ENCODE measurements at regions not wholly inside any gene's neighbourhood (a gene's known extent, or its start where the extent isn't known, plus 50 kb on each side); places are given as distances from the start of the nearest gene placed in this dataset.

DNA sequence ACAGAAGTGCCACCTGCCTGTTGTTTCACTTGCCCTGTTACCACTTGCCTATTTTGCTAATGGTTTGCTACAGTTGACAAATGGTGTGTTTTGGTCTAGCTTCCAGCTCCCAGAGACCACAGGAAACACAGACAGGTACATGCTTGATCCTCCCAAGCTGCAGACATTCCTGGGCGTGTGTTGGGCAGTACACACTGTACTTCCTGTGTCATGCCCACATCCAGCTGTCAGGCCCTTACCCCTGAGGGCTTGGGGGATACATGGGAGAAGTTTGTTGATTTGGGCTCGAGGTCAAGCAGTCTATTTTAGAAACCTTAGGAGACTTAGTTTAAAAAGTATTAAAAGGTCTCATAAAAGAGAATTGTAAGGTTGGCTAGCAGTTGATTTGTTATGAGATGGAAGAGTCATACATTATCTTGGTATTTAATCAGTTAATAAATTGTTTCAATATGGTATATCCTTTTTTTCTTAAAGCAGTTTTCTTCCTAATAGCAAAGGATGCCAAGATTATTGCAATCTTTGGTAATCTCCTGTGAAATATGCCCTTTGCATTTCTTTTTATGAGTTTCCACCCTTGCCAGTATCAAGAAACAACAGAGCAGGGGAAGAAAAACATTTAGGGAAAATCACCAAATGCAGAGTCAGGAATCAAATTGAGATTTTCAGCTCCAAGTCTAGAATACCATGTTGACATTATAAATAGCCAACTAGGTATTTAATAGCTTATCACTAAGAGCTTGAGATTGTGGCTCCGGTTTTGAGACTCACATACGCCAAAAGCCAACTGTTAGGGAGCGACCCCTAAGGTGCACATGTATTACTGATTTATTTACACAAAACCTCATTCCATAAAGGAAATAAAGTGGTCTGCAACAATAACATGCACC is 52.3 kb upstream of the CD180 start:
- Mint-ChIP-seq H3K36me3 (ENCODE audit: low read depth) (no peaks in the 10 kb centered on the region), H3K4me3 (no peak overlapping the region), H3K4me1 (peaks cover 4% of the 10 kb centered on the region), H3K27ac (peak overlapping the region; percentile 21), H3K27me3 (no peaks in the 10 kb centered on the region)
- no peak for DNase-seq
- ATAC-seq = no peak
- H3K9me3 ChIP-seq (ENCODE audit: control insufficient read depth, low read length, poor library complexity, severe bottlenecking) = no peaks in the 10 kb centered on the region

DNA sequence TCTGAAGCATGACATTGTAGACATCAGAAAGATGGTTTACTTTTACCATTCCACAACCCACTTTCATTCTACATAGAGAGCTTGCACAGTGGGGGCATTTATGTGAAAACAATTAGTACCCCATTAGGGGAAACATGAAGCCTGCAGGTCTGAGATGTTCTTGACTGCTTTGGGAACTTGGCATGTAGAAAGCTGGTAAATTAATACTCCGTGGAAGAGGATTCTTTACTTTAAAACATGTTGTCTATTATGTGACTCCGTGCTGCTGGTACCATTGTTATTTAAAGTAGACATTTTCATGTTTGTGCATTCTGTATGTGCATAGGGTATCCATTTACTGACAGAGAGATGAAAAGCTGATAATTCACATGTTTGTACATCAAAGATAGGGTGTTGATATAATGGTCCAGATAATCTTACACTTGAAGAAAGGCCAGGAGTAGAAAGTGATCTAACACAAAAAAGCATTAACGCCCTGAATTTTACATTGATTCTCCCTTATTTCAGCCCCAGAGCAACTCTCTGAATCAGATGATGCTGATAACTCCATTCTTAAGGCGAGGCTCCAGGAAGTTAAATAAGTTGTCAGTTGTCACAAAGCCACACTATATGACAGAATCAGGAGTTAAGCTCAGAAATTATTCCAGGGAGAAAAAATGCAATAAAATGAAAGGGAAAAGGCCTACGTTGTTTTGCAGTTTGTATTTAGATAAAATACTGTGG is 50.1 kb upstream of the CD180 start:
- Mint-ChIP-seq H3K36me3 (ENCODE audit: low read depth) (peaks cover 4% of the 10 kb centered on the region), H3K27ac (no peak overlapping the region), H3K27me3 (no peaks in the 10 kb centered on the region), H3K4me3 (no peak overlapping the region), H3K4me1 (peaks cover 10% of the 10 kb centered on the region)
- ATAC-seq (no peak), DNase-seq (no peak)
- no peaks in the 10 kb centered on the region for H3K9me3 ChIP-seq (ENCODE audit: control insufficient read depth, low read length, poor library complexity, severe bottlenecking)
